ENCODE measurements at regions not wholly inside any gene's neighbourhood (a gene's known extent, or its start where the extent isn't known, plus 50 kb on each side); places are given as distances from the start of the nearest gene placed in this dataset.
A peak's percentile ranks its signal among the peaks of the same experiment; 100 is the strongest.

DNA sequence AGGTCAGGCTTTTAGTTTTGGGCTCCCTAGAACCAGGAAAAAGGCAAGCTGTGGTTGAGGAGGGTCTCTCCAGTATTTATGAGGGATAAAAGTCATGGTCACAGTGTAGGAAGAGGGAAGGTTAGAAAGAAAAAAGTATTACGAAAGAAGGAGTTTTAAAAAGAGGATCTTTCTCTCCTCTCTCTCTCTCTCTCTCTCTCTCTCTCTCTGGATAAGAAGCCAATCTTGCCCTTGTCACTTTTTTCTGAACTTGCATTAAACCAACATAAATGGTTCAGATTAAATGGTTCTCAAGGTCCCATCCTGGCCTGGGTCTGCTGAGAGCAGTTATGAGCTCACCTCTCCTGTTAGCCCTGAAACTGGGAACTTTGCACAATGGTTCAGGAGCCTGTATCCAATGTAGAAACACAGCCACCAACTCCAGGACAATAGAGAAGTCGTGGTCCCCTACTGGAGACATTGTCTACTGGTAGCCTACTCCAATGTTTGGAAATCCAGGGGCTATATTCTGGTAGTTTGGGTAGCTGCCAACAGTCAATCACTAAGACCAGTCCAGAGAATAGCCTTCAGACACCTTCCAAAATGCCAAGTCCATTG is 131.9 kb downstream of the DAD1 start:
- DNase-seq (ENCODE audit: low read depth, low spot score) = no peak

DNA sequence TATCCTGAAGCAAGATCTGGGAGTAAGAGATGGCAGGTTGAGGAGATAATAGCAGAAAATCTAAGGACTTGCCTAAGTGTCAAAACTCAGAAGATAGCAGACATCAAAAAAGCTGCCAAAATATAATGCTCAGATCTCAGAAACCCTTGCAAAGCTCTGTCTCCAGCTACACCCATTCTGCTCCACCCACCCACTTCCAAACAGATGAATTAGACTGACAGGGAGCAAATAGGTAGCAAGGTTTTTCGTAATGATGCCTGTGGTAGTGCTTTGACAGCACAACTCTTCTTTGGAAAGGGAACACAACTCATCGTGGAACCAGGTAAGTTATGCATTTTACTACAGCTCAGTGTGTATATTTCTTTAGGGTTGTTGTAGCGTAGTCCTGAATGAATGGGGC is 132.6 kb downstream of the DAD1 start:
- no peak for DNase-seq (ENCODE audit: low read depth, low spot score)

DNA sequence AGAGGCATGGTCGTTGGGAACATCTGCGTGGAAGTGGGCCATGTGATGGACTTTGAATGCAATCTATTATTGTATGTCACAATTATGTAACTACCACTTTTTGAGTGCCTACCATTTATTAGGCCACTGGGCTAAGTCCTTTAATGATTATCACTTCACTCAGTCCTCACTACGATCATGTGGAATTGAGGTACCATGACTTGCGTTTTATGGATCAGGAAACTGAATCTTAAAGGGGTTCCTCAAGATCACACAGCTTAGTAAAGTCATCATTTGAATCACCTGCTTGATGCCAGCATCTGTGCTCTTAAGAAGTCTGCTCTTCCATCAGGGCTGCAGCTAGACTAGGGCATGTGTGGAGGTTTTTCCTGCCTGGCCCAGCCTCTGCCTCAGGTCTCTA is 136.7 kb downstream of the DAD1 start:
- DNase-seq (ENCODE audit: low read depth, low spot score) = no peak

DNA sequence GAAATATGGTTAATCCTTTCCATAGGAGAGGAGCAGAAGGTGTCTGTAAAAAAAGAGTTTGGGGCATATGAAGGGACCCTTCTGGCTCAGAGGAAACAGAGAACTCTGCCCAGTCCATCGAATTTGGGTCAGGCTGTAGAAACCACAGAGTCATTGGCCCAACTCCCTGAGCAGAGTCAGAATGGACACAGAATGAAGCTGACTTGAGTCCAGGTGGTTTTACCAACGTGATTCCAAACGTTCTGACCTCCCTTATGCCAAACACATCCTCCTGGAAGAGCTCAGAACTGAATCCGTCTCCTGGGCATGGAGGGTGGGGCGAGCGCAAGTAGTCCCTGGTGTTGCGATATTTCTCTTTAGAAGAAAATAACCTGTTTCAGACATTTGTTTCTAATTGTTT is 138.8 kb downstream of the DAD1 start:
- DNase-seq (ENCODE audit: low read depth, low spot score) = no peak

DNA sequence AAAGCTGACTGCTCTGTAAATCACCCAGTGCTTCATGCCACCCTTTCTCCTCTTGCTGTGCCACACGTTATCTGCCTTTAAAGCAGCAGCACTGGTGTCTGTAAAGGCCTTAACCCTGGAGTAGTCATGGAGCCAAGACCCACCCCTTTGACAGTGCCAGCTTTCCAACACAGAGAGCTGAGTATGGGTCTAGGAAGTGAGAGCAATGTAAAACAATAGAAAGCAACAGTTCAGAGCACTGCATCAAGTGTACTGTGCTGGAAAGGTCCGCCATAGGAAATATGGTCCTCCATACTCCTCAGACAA is 139.5 kb downstream of the DAD1 start:
- DNase-seq (ENCODE audit: low read depth, low spot score) = no peak

DNA sequence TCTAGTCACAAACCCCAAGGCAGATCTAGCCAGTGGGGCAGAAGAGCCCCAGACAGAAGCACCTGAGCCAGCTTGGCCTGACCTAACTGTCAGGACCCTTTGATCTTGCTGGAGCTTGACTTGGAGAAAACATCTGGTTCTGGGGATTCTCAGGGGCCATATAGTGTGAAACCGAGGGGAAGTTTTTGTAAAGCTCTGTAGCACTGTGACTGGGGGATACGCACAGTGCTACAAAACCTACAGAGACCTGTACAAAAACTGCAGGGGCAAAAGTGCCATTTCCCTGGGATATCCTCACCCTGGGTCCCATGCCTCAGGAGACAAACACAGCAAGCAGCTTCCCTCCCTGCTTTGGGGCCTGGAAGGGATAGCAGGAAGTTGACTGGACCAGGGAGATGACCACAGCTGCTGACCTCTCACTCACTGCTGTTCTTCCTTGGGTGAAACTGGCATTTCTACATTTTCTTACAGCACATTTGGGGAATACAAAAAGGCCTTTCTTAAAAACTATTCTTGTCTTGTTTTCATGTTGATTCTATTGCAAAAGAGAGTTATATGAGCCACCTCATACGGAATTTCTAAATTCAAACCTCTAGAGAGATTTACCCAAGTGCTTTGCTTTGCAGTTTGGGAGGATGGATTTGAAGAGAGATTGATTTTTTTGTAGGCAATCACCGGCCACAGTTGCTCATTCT is 140.0 kb downstream of the DAD1 start:
- DNase-seq (ENCODE audit: low read depth, low spot score) = no peak

DNA sequence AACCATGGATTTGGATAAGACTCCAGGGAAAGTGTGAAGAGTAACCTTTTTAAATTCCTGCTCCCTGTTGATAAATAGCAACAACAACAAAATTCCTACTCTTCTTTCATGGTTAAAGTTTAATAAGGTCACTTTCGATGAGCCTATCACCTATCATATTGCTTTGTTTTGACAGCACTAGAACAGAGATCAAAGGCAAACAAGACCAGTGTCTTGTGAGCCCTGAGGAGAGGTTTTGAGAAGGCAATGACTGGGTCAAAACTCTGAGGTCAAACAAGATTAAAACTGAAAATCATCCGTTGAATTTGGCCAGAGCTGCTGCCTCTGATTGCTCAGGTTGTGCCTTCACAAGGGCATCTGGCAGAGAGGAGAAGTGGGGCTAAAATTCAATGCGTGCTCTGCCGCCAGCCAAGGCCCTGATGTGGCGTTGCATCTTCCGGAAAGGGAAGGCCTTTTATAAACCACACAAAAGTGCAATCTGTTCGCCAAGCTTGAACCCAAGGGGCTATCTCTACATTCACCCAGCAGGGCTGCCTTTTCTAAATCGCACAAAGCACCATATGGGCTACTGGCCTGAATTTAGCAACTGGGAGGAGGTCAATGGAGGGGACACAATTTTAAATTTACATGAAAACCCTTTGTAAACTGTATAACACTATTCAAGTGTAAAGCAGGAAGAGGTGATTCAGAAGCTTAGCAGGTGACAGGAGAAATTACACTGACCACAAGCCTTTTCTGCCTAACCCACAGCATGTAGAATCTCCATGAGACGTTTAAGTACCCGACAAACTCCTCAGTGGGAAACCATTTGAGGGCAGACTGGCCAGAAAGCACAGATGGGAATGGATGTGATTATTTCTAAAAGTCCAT is 140.8 kb downstream of the DAD1 start:
- DNase-seq (ENCODE audit: low read depth, low spot score) = peak; percentile 72

DNA sequence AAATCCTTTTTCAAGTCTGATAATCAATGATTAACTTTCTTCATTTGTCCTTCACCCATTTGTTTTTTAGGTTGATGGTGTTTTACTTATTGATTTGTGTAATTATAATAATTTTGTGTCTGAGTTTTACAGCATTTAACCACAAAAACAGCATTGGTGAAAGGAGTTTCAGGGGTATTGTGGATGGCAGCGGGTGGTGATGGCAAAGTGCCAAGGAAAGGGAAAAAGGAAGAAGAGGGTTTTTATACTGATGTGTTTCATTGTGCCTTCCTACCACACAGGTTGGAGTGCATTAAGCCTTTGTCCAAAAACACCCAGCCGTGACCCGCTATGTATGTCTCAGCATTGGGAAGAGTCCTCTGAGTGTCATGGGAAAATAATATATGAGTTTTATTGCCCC is 150.3 kb downstream of the DAD1 start:
- DNase-seq (ENCODE audit: low read depth, low spot score) = no peak

DNA sequence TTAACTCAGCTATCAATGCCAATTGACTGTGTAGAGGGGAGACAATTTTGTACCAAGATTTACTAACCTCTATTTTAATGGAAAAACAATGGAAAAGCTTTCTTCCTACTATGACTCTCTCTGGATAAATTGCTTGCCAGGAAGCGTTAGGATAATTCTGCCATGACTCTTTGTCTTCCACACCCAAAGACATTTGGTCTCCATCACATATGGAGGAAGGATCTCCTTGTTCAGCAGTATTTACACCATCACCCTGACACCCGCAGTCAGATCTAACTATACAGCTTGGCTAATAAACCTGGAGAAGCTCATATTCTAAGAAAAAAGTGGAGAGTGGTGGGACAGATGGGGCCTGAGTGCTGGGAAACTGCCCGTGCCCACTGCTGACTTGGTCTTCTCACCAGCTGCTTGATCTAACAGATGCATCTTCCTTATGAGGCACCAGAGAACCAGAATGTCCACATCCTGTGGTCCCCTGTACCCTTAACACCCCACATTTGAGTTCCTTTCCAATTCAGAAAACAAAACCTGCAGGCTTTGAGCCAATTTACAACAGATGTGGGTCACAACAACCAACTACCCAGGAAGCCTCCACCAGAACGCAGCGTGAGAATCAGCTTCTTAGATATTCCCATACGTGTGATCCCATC is 154.0 kb downstream of the DAD1 start:
- DNase-seq (ENCODE audit: low read depth, low spot score) = no peak

DNA sequence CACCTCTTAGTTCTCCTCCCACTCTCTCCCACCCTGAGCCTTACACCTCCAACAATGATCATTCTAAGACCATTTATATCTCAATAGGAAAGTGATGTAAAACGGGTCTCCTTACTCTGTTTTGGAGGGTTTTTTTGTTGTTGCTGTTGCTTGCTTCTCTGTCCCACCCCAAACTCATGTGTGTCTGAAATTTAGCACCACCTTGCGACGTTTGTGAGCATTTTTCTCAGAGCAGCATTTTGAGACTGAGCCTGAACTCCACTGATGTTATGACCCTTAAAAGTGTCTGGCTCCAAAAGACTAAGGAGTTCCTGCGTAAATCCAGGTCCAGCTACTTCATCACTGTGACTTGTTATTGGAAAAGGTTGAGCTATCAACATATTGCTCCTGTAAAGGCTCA is 155.0 kb downstream of the DAD1 start:
- no peak for DNase-seq (ENCODE audit: low read depth, low spot score)

DNA sequence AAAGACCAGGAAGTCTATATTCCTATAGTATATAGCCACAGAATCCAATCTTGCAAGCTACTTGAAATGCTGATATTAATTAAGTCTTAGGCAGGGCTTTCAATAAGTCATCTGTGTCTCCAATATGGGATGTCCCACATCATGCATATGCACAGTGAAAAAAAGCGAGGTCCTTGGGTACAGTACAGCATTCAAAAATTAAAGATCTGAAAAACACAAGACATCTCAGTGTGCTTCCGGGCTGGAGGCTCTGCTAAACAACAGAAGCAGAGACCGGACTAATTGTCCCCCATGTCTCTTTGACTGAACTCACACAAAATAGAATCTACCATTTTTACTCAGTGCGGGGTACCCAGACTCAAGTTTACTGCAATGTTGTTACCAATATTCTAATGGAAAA is 156.0 kb downstream of the DAD1 start:
- DNase-seq (ENCODE audit: low read depth, low spot score) = no peak

DNA sequence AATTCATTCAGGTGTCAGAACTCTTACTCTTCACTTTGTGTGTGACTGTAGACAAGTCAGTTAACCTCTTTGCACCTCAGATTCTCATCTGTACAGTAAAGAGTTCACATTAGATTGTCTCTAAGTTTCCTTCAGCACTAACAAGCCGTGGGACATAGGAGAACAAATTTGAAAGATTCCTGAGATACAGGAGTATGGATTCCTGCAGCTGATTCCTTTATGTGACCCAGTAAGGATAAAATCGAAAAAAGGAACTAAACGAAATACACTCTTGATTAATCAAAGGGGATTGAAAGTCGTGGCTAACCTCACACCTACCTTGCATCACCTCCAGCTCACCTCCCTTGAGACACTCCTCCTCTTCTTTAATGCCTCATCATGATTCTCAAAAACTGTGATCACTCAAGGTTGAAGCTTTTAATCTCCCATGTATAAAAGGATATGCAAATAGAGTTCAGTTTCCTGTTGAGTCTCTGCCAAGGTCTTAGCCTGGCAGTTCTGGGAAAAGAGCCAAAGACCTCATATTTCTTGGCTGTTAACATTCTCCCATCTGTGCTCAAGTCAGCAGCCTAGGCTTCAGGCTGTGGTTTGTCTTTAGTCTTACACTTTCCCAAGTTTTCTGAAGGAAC is 156.6 kb downstream of the DAD1 start:
- peak; percentile 97 for DNase-seq (ENCODE audit: low read depth, low spot score)

DNA sequence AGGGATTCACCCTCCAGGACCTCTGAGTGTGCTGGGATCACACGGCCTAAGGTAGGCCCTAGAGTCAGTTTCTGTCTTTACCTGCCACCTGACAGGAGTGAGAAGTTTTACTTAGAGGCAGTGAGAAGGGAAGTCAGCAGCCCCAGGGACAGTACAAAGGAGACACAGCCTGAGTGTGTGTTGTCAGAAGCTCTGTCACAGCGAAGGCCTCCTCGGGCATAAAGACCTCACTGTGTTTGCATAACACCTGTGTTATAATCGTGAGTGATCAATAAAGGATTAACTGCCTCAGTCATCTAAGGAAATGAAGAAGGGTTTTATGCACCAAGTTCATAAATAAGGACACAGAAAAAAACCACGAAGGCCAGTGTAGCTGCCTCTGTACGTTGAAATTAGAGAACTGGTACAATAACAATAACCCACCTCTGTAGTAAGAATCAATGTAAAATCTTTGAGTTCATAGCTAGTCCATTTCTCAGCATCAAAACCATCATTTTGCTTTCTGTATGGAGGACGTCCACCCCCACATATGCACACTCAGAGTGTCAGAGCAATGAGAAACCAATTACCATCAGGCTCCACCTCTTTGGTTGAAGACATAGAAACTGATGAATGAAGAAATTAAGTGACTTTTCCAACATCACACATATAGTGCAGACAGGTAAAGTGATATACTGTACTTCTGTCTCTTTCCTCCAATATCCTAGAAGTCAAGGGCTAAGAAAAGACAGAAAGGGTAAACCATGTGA is 159.3 kb downstream of the DAD1 start:
- no peak for DNase-seq (ENCODE audit: low read depth, low spot score)

DNA sequence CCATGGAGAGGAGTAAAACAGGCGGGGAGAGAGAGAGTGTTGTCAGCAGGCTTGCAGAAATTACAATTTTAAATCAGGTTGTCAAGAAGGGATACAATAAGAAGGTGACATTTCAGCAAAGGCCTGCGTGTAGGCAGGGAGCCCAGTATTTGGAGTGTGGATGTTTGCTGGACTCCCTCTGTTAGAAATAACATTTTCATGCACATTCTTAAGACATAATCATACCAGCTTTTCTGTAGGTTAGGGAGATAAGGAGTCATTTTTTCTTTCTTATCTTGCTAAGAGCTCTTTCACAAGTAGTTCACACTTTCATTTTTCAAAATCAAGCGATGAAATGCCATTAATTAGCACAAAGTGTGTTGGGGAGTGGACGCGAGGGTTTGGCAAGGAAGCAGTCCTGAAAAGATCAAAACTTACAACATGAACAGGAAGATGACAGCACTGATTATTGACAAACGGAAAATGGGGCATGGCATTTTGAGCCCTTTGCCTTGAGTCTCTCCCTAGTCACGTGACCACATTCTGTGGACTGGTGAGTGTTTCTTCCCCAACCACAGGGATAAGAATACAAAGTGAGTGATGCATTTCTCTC is 160.2 kb downstream of the DAD1 start:
- peak; percentile 55 for DNase-seq (ENCODE audit: low read depth, low spot score)

DNA sequence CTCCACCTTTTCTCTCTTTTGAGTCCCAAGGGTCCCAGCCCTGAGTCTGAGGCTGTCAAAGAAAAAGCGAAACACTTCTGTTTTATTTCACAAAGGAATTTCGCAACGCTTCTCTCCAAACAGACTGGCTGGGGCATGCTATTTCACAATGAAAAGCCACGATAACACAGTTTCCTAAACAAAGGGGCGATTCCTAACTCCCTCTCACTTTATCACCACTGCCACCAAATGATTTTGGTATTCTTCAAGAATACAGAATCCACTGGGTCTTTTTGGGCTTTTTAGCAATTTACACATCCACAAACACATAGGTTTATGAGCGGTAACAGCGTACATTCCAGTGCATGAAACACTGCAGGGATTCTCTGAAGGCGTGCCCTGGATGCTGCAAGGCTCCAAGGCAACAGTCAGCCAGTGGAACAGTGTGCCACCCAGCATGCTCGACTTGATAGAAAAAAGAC is 161.2 kb downstream of the DAD1 start:
- peak; percentile 61 for DNase-seq (ENCODE audit: low read depth, low spot score)

DNA sequence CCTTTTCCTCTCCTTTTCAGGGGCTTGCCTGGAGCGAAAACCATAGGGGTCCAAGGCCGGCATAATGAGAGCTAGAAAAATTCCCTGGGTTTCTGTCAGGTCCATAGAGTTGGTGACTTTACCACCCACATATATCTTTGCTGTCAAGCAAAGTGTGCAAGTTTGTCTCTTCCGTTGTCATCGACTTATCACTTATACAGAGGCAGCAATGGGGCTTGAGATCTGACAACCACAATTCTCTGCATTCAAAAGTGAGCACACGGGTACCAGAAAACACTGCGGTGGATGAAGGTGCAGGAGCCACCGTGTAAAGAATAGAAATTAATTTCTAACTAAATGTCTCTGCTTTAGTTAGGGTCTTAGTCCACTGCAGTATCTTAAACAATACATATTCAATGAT is 162.3 kb downstream of the DAD1 start:
- no peak for DNase-seq (ENCODE audit: low read depth, low spot score)

DNA sequence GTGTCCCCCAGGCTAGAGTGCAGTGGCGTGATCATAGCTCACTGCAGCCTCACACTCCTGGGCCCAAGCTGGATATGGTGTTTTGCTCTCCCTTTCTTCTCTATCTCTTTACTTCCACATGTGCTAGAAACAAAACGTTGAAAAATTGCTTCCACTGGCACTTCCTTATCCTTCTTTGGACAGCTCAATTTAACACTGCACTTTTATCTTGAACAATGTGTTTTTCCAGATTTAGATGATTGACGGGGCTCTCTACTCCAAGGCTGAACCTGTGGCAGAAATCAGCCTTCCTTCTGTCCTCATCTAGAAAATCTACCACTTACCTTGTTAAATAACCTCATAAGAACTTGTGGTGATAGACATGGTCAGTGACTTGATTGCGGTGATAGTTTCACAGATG is 165.1 kb downstream of the DAD1 start:
- DNase-seq (ENCODE audit: low read depth, low spot score) = no peak

DNA sequence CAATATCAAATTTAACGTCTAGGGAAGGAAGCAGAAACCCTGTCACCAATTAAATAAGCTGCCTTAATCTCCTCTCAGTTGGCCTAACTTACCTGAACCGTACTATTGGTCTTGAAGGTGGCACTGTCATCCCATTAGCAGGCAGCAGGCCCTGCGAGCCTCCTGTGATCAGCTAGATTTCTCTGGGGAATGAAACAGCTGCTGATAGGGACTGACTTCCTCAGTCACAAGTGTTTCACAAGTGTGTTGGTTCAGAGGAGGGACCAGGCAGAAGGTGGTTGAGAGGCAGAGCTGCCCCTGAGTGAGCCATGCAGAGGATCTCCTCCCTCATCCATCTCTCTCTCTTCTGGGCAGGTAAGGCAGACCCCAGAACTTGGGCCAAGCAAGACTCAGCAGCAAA is 166.8 kb downstream of the DAD1 start:
- DNase-seq (ENCODE audit: low read depth, low spot score) = no peak

DNA sequence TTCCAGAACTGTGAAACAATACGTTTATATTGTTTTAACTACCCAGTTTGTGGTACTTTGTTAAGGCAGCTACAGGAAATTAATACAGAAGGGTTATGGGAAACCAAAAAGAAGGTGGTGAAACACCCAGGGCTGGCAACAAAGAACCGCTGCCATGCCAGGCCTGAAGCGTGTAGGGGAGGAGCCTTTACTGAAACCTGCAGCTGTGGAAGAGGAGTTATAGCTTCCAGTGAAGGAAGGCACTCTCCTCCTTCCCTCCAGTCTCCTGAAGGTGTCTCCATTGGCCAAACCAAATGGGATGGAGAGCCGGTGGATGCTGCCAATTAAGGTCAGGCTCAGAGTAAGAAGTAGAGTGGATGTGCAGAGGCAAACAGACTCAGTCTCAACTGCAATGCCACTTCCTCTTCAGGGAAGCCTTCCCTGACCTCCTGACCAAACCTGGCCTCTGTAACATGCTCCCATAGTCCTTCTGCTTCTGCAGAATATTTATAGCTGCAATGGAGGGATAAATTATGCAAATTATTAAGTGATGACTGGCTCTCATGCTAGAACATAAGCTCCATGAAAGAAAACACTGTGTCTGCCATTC is 168.3 kb downstream of the DAD1 start:
- no peak for DNase-seq (ENCODE audit: low read depth, low spot score)

DNA sequence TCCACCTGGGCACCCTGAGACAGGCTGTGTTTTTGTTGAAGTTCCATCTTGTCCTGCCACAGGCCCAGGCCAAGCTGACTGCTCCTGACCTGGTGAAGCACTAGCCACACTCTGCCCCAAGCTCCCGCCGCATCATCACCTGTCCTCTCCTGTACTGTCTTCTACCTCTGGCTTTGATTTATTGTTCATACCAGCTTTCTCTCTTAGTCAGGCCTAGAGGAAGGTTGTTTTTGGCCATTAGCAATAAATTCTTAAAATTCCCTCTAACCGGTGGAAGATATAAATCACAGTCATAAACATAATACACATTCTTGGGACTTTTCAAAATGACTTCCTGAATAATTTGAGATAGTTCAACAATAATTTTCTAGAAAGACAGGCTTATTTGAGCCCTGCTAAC is 169.4 kb downstream of the DAD1 start:
- DNase-seq (ENCODE audit: low read depth, low spot score) = no peak
